Thyroid gland (tissue), 4 donors: ENCODE measurements at regions not wholly inside any gene's neighbourhood (a gene's known extent, or its start where the extent isn't known, plus 50 kb on each side); places are given as distances from the start of the nearest gene placed in this dataset.
"Not testable (repeated sequence)": the region's sequence is repeated elsewhere in the genome, so short reads cannot be mapped to it uniquely, and the experiment has no call there.

ENCODE experiments used
- DNase-seq, 2 donors: peaks; one replicate each; pipeline ENCODE4 v3.0.0-alpha.2; 2019
- H3K27ac ChIP-seq, 3 donors: fragments of 200-600 bp; sonication (generic); 1 replicate in 2 of 3; 2 replicates in 1 of 3; pipeline ENCODE4 v1.5.1; 2016 to 2019; ENCODE audit warnings: mild to moderate bottlenecking in 1 of 3, moderate library complexity in 1 of 3
- H3K27me3 ChIP-seq: fragments of 200-600 bp; sonication (generic); one replicate; pipeline ENCODE4 v1.5.1; 2019
- H3K36me3 ChIP-seq, 2 donors: fragments of 200-600 bp; sonication (generic); one replicate each; pipeline ENCODE4 v1.5.1; 2016 to 2019
- H3K4me1 ChIP-seq, 2 donors: fragments of 200-600 bp; sonication (generic); one replicate each; pipeline ENCODE4 v1.5.1; 2017 to 2019
- H3K4me3 ChIP-seq, 3 donors: fragments of 200-600 bp; sonication (generic); replicated peaks in 1 of 3; 1 replicate in 2 of 3; 2 replicates in 1 of 3; pipeline ENCODE4 v1.5.1; 2016; ENCODE audit warnings: mild to moderate bottlenecking in 1 of 3
- H3K9me3 ChIP-seq: fragments of 200-600 bp; sonication (generic); one replicate; pipeline ENCODE4 v1.5.1; 2017
- CTCF ChIP-seq, 6 experiments: fragments of 200-600 bp in 3 of 6; fragments of 450-650 bp in 3 of 6; sonication (generic) in 3 of 6; IDR thresholded peaks; one replicate each; pipeline ENCODE4 v1.5.1; 2016 to 2019; ENCODE audit warnings: antibody characterized with exemption in 6 of 6, mild to moderate bottlenecking in 2 of 6, inconsistent platforms in 1 of 6, moderate library complexity in 1 of 6
- POLR2A ChIP-seq, 2 donors: fragments of 450-650 bp; IDR thresholded peaks; one replicate each; pipeline ENCODE4 v1.6.1; 2017; ENCODE audit warnings: antibody characterized with exemption in 2 of 2, mild to moderate bottlenecking in 2 of 2, moderate library complexity in 1 of 2
- WGBS, 2 donors: methylation state at CpG; one replicate each; pipeline ENCODE4 v1.1.5; 2017; 5-methylcytosine and 5-hydroxymethylcytosine counted together
- intact Hi-C: fragments of 100-400 bp; cut with DNase I; formaldehyde crosslinking; loops from one replicate; pipeline ENCODE4 v1.15.1; 2023

GRCh38 chr6:14240411-14241166 is 123.0 kb downstream of the CD83 start:
- Histone ChIP-seq H3K9me3 (no peaks in the 10 kb centered on the region), H3K27ac (no peak overlapping the region), H3K4me1 (no peaks in the 10 kb centered on the region), H3K4me3 (no peak overlapping the region), H3K36me3 (no peaks in the 10 kb centered on the region), H3K27me3 (no peaks in the 10 kb centered on the region)
- 78 to 82% methylated on average over 5 of the region's 5 CpGs for WGBS, 2 donors
- intact Hi-C loops = no loop called here
- TF ChIP-seq POLR2A (IDR thresholded peaks at IDR 0.05) = no peak
- no peak for TF ChIP-seq CTCF (IDR thresholded peaks at IDR 0.05)
- no peak for DNase-seq

GRCh38 chr6:14241255-14242070 is 123.9 kb downstream of the CD83 start:
- H3K4me3 ChIP-seq = no peak overlapping the region
- WGBS, 2 donors = 74 to 78% methylated on average over 5 of the region's 5 CpGs
- no peak overlapping the region for H3K27ac ChIP-seq
- TF ChIP-seq POLR2A (IDR thresholded peaks at IDR 0.05) (no peak), CTCF (IDR thresholded peaks at IDR 0.05) (no peak)
- no peaks in the 10 kb centered on the region for H3K4me1 ChIP-seq
- no peaks in the 10 kb centered on the region for H3K9me3 ChIP-seq
- no peak for DNase-seq
- no peaks in the 10 kb centered on the region for H3K27me3 ChIP-seq
- intact Hi-C loops = no loop called here
- no peaks in the 10 kb centered on the region for H3K36me3 ChIP-seq

- intact Hi-C loops, H3K27ac ChIP-seq, H3K36me3 ChIP-seq, DNase-seq, H3K4me3 ChIP-seq, H3K4me1 ChIP-seq, H3K27me3 ChIP-seq, H3K9me3 ChIP-seq: not testable (repeated sequence)
- WGBS, 2 donors = 91 to 93% methylated on average over 2 of the region's 2 CpGs
These were observed 125.3 kb downstream of the CD83 start for GRCh38 chr6:14242912-14243311.

- no peaks in the 10 kb centered on the region for H3K9me3 ChIP-seq
- H3K36me3 ChIP-seq = no peaks in the 10 kb centered on the region
- TF ChIP-seq CTCF (IDR thresholded peaks at IDR 0.05) (no peak), POLR2A (IDR thresholded peaks at IDR 0.05) (no peak)
- H3K27ac ChIP-seq = no peak overlapping the region
- 92 to 93% methylated on average over 5 of the region's 5 CpGs for WGBS, 2 donors
- intact Hi-C loops = no loop called here
- DNase-seq = no peak
- H3K4me1 ChIP-seq = no peaks in the 10 kb centered on the region
- H3K4me3 ChIP-seq = no peak overlapping the region
- H3K27me3 ChIP-seq = no peaks in the 10 kb centered on the region
These were observed 126.0 kb downstream of the CD83 start for GRCh38 chr6:14243597-14243996.

GRCh38 chr6:14246876-14247275 is 129.3 kb downstream of the CD83 start:
- H3K4me3 ChIP-seq = no peak overlapping the region
- H3K9me3 ChIP-seq = no peaks in the 10 kb centered on the region
- no peak overlapping the region for H3K27ac ChIP-seq
- intact Hi-C loops = no loop called here
- WGBS, 2 donors = 89 to 92% methylated on average over 3 of the region's 3 CpGs
- DNase-seq = no peak
- H3K27me3 ChIP-seq = no peaks in the 10 kb centered on the region
- no peaks in the 10 kb centered on the region for H3K4me1 ChIP-seq
- TF ChIP-seq POLR2A (IDR thresholded peaks at IDR 0.05) (no peak), CTCF (IDR thresholded peaks at IDR 0.05) (no peak)
- no peaks in the 10 kb centered on the region for H3K36me3 ChIP-seq
